GM18502 (cell line): ENCODE measurements at regions not wholly inside any gene's neighbourhood (a gene's known extent, or its start where the extent isn't known, plus 50 kb on each side); places are given as distances from the start of the nearest gene placed in this dataset.

ENCODE experiments used
- ATAC-seq: cut with Tn5 transposase; IDR thresholded peaks from one replicate; pipeline ENCODE4 v1.9.1; 2021; ENCODE audit warnings: mild to moderate bottlenecking; ENCODE audit not compliant: unreplicated experiment, poor library complexity

- ATAC-seq: no peak
Observed at GRCh38 chr4:155523358-155523757, 143.3 kb upstream of the GUCY1A1 start.

DNA sequence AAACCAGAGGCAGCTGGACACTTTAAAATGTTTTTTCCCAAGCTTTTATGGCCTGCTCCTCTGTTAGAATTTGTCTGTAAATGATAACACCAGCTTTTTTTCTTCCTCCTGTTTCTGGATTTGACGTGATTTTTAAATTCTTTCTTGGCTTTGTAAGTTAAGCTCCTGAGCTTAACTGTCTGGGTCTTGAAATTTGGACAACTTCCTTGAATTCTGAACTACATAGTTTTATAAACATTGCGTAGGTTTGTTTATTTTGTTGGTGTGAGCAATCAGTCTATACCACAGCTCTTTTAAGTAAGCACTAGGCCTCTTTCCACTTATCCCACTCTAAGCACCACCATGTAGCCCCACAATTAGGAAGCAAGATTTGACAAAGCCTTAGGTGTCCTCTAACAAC lies 144.4 kb upstream of the GUCY1A1 start:
- no peak for ATAC-seq

DNA sequence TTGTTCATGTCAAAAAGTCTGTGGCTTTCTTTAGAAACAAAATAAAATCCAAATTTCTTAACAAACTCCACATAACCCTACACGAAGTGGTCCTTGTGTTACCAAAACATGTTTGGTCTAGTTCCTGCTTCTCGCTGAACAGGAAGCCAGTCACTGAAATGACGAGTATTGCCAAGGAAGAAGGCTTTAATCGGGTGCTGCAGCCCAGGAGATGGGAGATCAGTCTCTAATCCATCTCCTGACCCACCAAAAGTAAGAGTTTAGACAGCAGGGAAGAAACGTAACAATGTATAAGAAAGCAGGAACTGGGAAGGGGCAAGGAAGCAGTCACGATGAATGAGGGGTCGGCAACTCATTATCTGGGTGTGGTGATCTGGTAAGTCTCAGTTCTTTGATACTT lies 144.6 kb upstream of the MAP9 start:
- ATAC-seq: no peak

DNA sequence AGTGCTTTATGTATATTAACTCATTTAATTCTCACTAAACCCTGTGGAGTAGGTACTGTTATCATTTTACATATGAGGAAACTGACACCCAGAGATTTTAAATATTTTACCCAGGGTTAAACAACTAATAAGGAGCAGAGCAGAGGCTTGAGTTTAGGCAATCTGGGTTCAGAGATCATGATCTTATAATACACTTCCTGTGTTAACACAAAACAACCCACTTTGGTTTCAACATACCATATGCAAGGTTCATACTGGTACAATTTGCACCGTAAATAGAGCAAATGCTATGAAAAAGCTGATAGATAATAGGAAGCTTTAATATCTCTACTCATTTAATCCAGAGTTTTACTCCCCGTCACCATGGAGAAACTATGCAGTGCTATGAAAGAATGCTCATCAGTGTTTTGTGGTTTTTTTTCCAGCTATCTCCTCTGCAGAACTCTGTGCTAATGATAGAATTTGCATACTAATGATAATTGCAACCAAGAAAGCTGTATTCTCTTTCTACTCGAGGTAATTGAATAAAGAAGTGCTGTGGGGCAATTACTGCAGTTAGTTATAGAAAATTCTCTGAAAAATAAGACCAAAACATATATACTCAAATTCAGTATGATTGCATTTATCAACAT lies 138.8 kb upstream of the MAP9 start:
- no peak for ATAC-seq

DNA sequence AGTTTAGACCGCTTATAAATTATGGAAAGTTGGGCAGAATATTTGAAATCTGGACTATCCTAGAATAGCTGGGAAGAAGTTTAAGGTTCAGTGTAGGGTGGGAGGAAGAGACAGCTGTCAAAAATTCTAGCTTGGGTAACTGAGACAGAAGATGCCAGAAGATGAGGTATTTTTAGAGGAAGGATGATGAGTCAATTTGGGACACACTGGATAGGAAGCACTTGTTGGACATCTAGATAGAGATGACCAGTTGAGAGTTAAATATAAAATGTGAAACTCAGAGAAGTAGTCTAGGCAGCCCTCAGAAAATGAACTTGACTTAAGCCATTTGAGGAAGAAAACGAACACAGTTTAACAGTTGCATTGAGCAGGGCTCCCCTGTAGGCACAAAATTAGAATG lies 137.9 kb upstream of the MAP9 start:
- ATAC-seq: no peak

- no peak for ATAC-seq
Observed at GRCh38 chr4:155512817-155513216, 136.1 kb upstream of the MAP9 start.

DNA sequence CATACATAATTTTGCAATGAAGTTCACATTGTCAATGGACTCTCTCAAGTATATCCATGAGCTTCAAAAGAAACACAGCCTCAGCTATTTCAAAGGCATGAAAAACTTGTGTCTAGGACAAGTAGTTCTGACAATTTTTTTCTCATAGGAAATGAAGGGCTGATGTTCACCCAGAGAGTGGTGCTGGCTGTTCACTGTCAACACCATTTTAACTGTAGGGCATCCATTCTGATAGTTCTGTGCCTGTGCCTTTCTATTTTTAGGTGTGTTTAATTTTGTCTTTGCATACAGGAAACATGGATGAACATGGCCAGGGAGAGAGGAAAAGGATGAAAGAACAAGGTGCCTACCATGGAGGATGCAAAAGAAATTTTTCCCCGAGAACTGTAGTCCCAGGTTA lies 135.3 kb upstream of the MAP9 start:
- no peak for ATAC-seq

DNA sequence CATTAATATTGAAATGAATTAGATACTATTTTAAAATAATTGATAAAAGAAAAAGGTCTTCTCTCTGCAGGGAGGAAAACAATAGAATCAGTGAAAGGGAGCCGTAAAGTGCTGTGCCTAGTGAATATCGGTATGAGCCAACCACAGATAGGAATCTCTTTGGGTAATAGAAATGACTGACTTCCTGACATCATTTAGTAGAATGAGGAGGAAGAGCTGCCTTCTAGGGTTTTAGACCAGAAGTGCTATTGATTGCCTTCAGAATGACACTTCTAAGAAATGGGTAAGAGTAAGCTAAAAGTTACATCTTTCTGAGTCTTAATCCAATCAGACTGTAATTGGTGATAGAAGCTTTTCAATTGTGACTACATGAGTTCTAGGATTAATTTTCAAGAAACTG lies 134.0 kb upstream of the MAP9 start:
- ATAC-seq: no peak

DNA sequence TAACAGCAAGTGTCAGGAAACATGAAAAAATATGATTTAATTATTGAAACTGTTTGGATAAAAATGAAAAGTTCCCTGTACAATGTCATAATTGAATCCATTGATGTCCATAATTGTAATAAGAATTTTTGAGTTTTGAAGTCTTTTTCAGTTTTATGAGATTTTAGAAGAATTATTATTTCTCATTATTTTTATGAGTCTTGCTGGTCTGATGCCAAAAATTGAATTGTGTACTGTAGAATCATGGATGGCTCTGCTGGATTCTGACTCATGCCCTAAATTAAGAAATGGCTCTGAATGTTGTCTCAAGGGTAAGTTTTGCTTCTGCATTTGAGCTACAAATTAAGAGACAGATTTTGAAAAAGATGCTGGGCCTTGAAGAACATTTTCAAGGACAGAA lies 132.8 kb upstream of the MAP9 start:
- no peak for ATAC-seq

DNA sequence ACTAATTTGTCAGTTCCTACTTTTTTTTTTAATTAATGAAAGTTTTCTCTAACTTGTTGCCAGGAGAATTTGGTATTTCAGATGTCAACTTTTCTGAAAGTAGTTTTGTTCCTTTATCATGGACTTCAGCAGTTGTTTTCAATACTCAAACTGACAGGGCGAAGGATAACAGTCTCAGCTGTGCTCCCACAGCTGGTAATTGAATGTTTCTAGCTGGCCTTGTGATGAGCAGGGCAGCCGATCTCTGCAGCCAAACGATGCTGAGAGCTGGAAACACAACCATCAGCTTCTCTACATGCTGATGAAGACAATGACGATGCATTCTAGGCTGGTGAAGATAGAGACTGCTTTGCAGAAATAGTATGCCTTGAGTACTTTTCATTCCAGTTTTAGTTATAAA lies 130.0 kb upstream of the MAP9 start:
- ATAC-seq: no peak

DNA sequence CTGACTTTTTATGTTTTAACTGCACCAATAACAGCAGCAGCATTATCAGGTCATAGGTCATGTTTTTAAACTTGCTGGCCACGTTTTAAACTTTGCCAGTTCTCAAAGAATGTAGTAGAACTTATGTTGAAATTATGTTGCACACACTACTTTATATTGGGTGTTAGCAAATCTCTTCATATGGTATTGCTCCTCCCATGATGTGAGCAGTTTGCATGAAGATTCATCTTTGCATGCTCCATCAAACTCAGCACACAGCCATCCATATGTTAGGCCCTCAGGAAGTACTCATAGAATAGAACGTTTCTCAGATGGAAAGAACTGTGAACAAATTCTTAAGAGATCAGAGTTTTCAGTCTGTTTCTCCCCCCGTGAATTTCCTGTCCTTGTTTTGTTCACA lies 128.6 kb upstream of the MAP9 start:
- no peak for ATAC-seq

DNA sequence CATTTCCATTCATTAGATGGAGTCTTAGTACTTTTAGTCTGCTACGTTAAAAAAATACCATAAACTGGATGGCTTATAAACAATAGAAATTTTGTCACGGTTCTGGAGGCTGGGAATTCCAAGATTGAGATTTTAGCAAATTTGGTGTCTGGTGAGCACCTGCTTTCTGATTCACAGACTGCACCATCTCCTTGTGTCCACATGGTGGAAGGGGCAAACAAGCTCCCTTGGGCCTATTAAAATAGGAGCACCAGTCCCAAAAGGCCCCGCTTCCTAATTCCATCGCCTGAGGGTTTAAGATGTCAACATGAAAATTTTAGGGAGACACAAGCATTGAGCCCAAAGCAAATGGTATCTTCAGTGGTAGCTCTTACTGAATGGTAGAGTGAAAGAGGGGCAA lies 120.5 kb upstream of the MAP9 start:
- no peak for ATAC-seq

GRCh38 chr4:155496294-155496626 lies 119.5 kb upstream of the MAP9 start:
- ATAC-seq: no peak

DNA sequence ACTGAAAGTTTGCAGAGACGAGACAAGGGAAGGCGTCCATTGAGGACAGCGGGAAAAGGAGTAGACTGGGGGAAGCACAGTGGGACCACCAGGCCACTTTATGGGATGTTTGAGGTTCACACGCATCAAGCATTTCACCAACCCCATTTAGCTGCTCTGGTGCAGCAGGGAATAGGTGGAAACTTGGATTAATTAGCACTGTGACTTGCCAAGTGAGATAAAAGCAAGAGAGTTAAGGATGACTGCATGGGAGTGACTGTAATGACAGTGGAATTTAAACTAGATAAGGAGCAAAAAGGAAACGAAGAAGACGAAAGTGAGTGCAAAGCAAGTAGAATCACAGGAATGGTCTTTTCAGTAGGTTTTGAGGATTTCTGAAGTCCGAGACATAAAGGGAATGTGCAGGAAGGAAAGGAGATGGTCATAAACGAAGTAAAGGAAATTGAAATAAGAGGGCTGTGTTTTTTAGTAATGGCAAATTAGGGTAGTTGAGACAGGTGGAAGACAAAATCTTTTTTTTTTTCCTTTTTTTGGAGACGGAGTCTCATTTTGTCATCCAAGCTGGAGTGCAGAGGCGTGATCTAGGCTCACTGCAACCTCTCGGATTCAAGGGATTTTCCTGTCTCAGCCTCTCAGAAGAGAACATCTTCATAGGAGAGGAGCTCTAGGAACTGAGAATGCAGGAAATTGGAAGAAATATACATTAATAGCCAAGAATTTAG lies 119.0 kb upstream of the MAP9 start:
- no peak for ATAC-seq

GRCh38 chr4:155494037-155494718 lies 117.4 kb upstream of the MAP9 start:
- no peak for ATAC-seq

DNA sequence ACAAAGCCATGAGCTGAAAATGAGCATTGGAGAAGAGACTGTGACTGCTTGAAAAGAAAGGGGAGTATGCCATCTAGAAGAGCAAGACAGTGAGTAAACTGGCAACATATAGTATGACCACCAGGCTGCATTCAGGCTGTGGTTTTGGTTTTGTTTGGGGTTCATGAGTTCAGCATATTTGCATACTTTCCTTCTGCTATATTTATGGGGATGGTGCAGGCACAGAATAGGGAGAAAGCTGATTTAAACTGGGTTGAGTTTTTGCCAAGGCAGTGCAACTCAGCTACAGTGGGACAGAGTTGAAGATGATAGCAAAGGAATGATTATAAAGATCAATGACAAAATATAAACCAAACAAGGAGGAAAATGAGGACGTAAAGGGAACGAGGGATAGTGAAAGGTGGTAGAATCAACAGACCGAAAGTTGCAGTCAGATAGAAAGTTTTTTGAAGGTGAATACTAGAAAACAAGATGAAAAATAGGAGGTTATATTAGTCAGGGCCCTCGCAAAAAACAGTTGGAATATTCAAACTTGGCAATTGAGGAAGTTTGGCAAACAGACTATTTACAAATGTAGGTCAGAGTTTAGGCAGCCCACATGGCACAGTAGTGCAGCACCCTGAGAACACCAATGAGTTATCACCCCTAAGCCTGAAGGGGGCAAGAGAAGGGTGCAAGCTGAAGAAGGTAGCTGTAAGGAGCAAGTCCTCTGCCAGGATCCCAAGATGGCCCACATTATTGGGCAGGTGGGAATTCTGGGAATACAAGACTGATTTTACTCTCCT lies 114.8 kb upstream of the MAP9 start:
- ATAC-seq: peak; percentile 98

- ATAC-seq: no peak
Observed at GRCh38 chr4:155489271-155489670, 112.5 kb upstream of the MAP9 start.

- ATAC-seq: no peak
Observed at GRCh38 chr4:155488691-155489090, 111.9 kb upstream of the MAP9 start.

- no peak for ATAC-seq
Observed at GRCh38 chr4:155487210-155487609, 110.4 kb upstream of the MAP9 start.

DNA sequence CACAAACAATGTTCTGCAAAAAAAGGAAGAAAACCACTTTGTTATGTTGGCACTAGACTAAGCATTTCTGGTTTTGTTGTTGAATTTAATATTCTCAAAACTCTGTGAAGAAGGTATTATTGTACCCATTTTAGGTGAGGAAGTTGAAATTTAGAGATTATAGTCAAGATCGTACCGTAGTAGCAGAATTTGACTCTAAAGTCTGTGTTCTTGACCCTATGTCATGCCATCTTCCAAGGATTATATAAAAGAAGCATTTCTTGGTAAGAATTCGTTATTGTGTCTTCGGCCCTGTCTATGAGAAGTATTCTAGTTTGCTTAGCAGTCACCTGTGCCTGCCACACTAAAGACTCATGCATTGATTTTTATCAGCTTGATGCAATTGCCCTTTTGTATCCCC lies 104.4 kb upstream of the MAP9 start:
- no peak for ATAC-seq

GRCh38 chr4:155479835-155480234 lies 103.1 kb upstream of the MAP9 start:
- ATAC-seq: no peak
